Heart right ventricle (tissue), 16 donors: ENCODE measurements at regions not wholly inside any gene's neighbourhood (a gene's known extent, or its start where the extent isn't known, plus 50 kb on each side); places are given as distances from the start of the nearest gene placed in this dataset.

ENCODE experiments used
- ATAC-seq, 8 donors: fragments of 200-7000 bp; cut with Tn5 transposase; one replicate each; pipeline ENCODE4 v1.9.1; 2020; ENCODE audit warnings: mild to moderate bottlenecking in 8 of 8, moderate library complexity in 8 of 8, moderate number of reproducible peaks in 1 of 8
- DNase-seq, 2 donors: peaks; one replicate each; pipeline ENCODE4 v3.0.0-alpha.2; 2020
- H3K27ac ChIP-seq, 10 donors: fragments of 200-600 bp; sonication (generic) in 2 of 10; one replicate each; pipeline versions ENCODE4 v1.5.0 to v1.8.0; 2020 to 2022; ENCODE audit warnings: mild to moderate bottlenecking in 3 of 10
- H3K27me3 ChIP-seq, 7 donors: fragments of 200-600 bp; one replicate each; pipeline ENCODE4 v1.8.0; 2021 to 2022; ENCODE audit warnings: mild to moderate bottlenecking in 2 of 7
- H3K36me3 ChIP-seq, 9 donors: fragments of 200-600 bp; sonication (generic) in 1 of 9; one replicate each; pipeline versions ENCODE4 v1.5.0 to v1.8.0; 2020 to 2022; ENCODE audit warnings: mild to moderate bottlenecking in 2 of 9
- H3K4me1 ChIP-seq, 9 donors: fragments of 200-600 bp; sonication (generic) in 1 of 9; one replicate each; pipeline versions ENCODE4 v1.5.0 to v1.8.0; 2020 to 2022; ENCODE audit warnings: mild to moderate bottlenecking in 4 of 9
- H3K4me3 ChIP-seq, 10 donors: fragments of 200-600 bp; sonication (generic) in 2 of 10; one replicate each; pipeline versions ENCODE4 v1.5.0 to v1.8.0; 2020 to 2022; ENCODE audit warnings: mild to moderate bottlenecking in 7 of 10, moderate library complexity in 2 of 10
- H3K9me3 ChIP-seq, 11 donors: fragments of 200-600 bp in 10 of 11; sonication (generic) in 2 of 11; one replicate each; pipeline versions ENCODE4 v1.5.0 to v1.8.0; 2013 to 2022; ENCODE audit warnings: mild to moderate bottlenecking in 2 of 11, control low read depth in 1 of 11, moderate library complexity in 1 of 11
- WGBS, 2 donors: extraction: QIAGEN DNeasy Blood & Tissue Kit; methylation state at CpG; one replicate each; pipeline ENCODE4 v1.1.7; 2013; ENCODE audit warnings: inconsistent platforms in 1 of 2; 5-methylcytosine and 5-hydroxymethylcytosine counted together
- intact Hi-C, 10 donors: fragments of 100-400 bp; cut with DNase I; formaldehyde crosslinking; loops; one replicate each; pipeline versions ENCODE4 v1.11.1 to v1.14.2; 2022
- TF ChIP-seq, protein P1 (sequence below), 9 donors: fragments of 200-600 bp; sonication (generic) in 2 of 9; IDR thresholded peaks; one replicate each; pipeline versions ENCODE4 v1.5.0 to v1.8.0; 2021 to 2022; ENCODE audit warnings: antibody characterized with exemption in 9 of 9, mild to moderate bottlenecking in 5 of 9, moderate library complexity in 1 of 9
- donor health status: Arrhythmogenic right ventricular cardiomyopathy.
- donor health status: ischemic (EF 13 %, LVEDD 7.1; RV severe dilation, severe dysfunction).
- donor health status: healthy with polysubstance abuse.
- donor health status: DM: no; HTN: yes; CAD: no.
- donor health status: DM: no; HTN: no; CAD: no.
- donor health status: ischemic (EF 25% LVEDD 6.9; RV normal size, moderate dysfunction).
- donor health status: ischemic (EF 25% LVEDD 5.7; RV mildly dilated, moderate dysfunction).
- donor health status: healthy.
- donor health status: DM: yes; HTN: yes; CAD: no.
- donor health status: Ischemic cardiomyopathy.
- donor health status: ischemic (EF 35%, LVEDD 5.7; RV mildly dilated, moderate dysfunction).
- donor health status: nonischemic (EF 11% LVEDD 7.7; RV severe dilation, severe dysfunction).
- donor health status: DM: yes; HTN: yes; CAD: no.
- donor health status: PGD.
- donor health status: ischemic (EF 29% LVEDD 5.4; RV normal size, mild dysfunction).
- donor health status: nonischemic (EF 23%, LVEDD 6.1; RV moderate dilation, normal function).

DNA sequence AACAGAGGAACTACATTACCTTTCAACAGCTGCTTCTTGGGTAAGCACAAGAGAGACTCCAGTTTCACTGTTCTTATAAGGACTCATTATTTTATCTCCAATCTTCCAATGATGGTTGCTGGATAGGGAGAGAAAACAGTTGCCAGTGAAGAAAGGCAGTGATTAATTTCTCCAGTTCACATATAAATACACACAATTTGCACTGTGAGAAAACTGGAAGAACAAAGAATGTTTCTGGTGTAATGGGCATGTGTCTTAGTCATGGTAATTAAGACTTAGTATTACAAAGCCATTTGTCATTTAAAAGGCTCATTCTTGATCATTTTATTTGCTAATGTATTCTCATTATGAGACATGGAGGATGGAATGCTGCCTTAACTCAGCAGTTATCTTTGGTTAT, 78.0 kb upstream of the FAR2 start:
- Histone ChIP-seq H3K4me3 (no peak overlapping the region), H3K9me3 (no peaks in the 10 kb centered on the region), H3K4me1 (peaks cover 0 to 5% (median 0%) of the 10 kb centered on the region in 9 donors), H3K27me3 (no peaks in the 10 kb centered on the region), H3K27ac (no peak overlapping the region), H3K36me3 (no peaks in the 10 kb centered on the region)
- intact Hi-C loops = loop anchor here in 6 of 10 donors (5.0 to 10.0 kb wide), 2 partner anchors 244 to 246 kb away; no protein-coding TSS in a partner anchor
- DNase-seq (no peak), ATAC-seq (no peak)
- TF ChIP-seq, protein P1, sequence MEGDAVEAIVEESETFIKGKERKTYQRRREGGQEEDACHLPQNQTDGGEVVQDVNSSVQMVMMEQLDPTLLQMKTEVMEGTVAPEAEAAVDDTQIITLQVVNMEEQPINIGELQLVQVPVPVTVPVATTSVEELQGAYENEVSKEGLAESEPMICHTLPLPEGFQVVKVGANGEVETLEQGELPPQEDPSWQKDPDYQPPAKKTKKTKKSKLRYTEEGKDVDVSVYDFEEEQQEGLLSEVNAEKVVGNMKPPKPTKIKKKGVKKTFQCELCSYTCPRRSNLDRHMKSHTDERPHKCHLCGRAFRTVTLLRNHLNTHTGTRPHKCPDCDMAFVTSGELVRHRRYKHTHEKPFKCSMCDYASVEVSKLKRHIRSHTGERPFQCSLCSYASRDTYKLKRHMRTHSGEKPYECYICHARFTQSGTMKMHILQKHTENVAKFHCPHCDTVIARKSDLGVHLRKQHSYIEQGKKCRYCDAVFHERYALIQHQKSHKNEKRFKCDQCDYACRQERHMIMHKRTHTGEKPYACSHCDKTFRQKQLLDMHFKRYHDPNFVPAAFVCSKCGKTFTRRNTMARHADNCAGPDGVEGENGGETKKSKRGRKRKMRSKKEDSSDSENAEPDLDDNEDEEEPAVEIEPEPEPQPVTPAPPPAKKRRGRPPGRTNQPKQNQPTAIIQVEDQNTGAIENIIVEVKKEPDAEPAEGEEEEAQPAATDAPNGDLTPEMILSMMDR (IDR thresholded peaks at IDR 0.05) = no peak

DNA sequence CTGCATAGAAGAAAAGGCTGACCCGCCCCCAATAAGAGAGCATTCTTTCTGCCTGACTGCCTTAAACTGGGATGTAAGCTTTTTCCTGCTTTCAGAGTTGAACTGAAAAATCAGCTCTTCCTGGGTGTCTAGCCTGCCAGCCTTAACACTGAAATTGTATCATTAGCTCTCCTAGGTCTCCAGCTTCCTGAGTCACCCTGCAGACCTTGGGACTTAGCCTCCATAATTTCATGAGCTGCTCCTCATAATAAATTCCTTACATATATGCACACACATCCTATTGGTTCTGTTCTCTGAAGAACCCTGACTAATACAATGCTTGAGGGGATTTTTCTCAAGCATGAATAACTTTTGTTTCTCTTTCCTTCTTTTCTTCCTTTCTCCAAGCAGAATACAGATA, 76.4 kb upstream of the FAR2 start:
- no peaks in the 10 kb centered on the region for H3K27me3 ChIP-seq
- ATAC-seq (no peak), DNase-seq (no peak)
- no peaks in the 10 kb centered on the region for H3K9me3 ChIP-seq
- no peaks in the 10 kb centered on the region for H3K36me3 ChIP-seq
- TF ChIP-seq, protein P1 (IDR thresholded peaks at IDR 0.05) = no peak
- intact Hi-C loops = loop anchor here in 8 of 10 donors (2.0 to 10.0 kb wide), 4 partner anchors 242 to 246 kb away; no protein-coding TSS in a partner anchor
- no peaks in the 10 kb centered on the region for H3K4me1 ChIP-seq
- WGBS, 2 donors = 78 to 91% methylated on average over 1 of the region's 1 CpG
- no peak overlapping the region for H3K27ac ChIP-seq
- H3K4me3 ChIP-seq = no peak overlapping the region

DNA sequence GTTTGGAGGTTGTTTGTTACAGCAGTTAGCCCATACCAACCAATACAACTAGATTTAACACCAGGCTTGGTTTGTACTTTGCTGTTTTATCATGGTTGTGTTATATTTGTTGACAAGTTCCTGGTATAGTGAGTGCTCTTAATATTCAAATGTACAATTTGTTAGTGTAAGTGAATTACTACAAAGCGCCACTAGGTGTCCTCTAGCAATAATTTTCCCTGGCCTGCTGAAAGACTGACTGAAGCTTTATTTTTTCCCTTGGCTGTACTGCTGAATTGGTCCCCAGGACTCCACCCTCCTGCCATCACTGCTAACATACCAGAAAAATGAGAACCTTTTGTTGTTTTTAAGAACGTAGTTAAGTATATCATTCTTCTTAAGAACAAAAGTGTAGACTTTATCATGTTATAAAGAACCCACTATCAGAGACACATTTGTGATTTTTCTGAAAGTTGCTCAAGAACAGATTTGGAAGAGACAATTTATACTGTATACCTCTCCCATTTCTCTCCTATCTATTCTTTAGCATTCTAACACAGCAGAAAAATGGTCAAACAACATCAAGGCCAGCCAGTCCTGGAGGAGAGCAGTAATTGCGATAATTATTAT, 75.3 kb upstream of the FAR2 start:
- H3K4me3 ChIP-seq = no peak overlapping the region
- H3K4me1 ChIP-seq = no peaks in the 10 kb centered on the region
- H3K9me3 ChIP-seq = no peaks in the 10 kb centered on the region
- ATAC-seq = peak; percentile 66 to 80 (median 71)
- peak in 1 of 2 donors; percentile 25 for DNase-seq
- no peak overlapping the region for H3K27ac ChIP-seq
- intact Hi-C loops = loop anchor here in 9 of 10 donors (2.0 to 10.0 kb wide), 4 partner anchors 241 to 245 kb away; no protein-coding TSS in a partner anchor
- WGBS, 2 donors = 32 to 33% methylated on average over 3 of the region's 3 CpGs
- no peaks in the 10 kb centered on the region for H3K27me3 ChIP-seq
- TF ChIP-seq, protein P1 (IDR thresholded peaks at IDR 0.05) = peak; percentile 55 to 80 (median 73)
- no peaks in the 10 kb centered on the region for H3K36me3 ChIP-seq

DNA sequence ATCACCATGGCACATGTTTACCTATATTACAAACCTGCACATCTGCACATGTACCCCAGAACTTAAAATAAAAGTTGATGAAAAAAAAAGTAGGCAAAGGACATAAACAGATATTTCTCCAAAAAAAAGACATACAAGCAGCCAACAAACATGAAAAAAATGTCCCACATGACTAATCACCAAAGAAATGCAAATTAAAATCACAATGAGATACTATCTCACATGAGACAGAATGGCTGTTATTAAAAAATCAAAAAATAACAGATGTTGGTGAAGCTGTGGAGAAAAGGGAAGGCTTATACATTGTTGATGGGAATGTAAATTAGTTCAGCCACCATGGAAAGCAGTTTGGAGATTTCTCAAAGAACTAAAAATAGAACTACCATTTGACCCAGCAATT, 68.0 kb upstream of the FAR2 start:
- H3K4me3 ChIP-seq = no peak overlapping the region
- no peaks in the 10 kb centered on the region for H3K36me3 ChIP-seq
- DNase-seq (no peak), ATAC-seq (no peak)
- no peak overlapping the region for H3K27ac ChIP-seq
- intact Hi-C loops = no loop called here
- TF ChIP-seq, protein P1 (IDR thresholded peaks at IDR 0.05) = no peak
- no peaks in the 10 kb centered on the region for H3K4me1 ChIP-seq
- H3K9me3 ChIP-seq = no peaks in the 10 kb centered on the region
- no peaks in the 10 kb centered on the region for H3K27me3 ChIP-seq
